HG03280 (cell line): ENCODE measurements at regions not wholly inside any gene's neighbourhood (a gene's known extent, or its start where the extent isn't known, plus 50 kb on each side); places are given as distances from the start of the nearest gene placed in this dataset.

Source experiments
- ATAC-seq: cut with Tn5 transposase; IDR thresholded peaks from one replicate; pipeline ENCODE4 v1.9.1; 2021; ENCODE audit warnings: mild to moderate bottlenecking, moderate library complexity; ENCODE audit not compliant: unreplicated experiment

GRCh38 chr4:53654300-53654758 lies 63.0 kb upstream of the LNX1 start:
- no peak for ATAC-seq

- ATAC-seq, result no peak
Measured at GRCh38 chr4:53653484-53654053, 62.3 kb upstream of the LNX1 start.

GRCh38 chr4:53651156-53651735 lies 60.0 kb upstream of the LNX1 start:
- no peak for ATAC-seq

DNA sequence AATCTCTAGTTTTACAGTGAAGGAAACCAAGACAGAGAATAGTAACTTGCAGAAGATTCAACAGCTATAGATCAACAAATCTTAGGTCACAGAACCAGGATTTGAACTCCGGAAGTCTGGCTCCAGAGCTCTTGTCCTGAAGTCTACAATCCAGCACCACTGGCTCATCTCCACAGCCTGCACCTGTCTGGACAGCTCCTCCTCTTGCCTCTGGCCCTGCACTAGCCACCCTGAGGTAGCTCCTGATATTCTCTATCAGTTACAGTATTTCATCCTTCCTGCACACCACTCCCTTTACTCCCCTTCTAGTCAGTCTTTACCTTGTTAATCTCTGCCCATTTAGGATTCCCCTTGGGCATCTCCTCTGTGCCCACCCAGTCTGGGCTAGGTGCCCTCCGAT lies 58.1 kb upstream of the LNX1 start:
- ATAC-seq, result no peak

GRCh38 chr4:53647547-53647946 lies 56.3 kb upstream of the LNX1 start:
- ATAC-seq, result no peak

GRCh38 chr4:53646795-53647194 lies 55.5 kb upstream of the LNX1 start:
- ATAC-seq, result no peak

DNA sequence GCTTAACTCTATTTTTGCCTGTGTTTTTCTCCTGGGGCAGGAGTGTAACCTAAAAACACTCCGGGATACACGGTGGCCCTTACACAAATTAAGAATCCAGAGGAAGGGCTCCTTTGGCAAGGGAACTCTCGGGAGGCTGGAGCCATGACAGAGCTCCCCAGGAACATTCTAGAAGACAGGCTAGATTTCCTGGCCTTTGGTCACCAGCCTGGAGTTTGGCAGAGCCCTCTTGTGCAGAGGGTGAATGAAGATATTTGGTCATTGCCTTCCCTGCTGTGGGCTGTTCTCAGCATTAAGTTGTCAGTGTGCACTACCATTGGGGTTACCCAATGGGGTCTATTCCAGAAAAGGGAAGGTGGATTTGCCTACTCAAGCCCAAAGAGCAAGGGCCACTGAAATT lies 53.8 kb upstream of the LNX1 start:
- no peak for ATAC-seq

DNA sequence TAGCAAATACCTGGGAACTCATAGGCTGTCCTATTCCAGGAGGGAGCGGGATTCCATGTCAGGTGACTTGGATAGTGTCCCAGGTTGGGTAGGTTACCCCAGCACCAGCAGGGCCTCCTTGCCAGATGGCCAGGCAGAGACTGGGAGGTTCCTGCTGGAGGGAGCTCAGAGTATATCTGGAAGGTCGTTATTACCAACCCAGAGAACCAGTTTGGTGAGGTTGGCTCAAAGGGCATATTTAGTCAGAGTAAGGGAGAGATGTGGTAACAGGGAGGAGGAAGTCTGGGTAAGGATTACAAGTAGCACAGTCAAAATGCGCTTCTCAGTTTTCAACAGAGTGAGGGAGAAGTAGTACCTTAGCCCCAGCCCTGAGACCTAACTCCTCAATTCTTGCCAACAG lies 53.3 kb upstream of the LNX1 start:
- ATAC-seq, result no peak
